A549 (cell line): ENCODE measurements at regions not wholly inside any gene's neighbourhood (a gene's known extent, or its start where the extent isn't known, plus 50 kb on each side); places are given as distances from the start of the nearest gene placed in this dataset.

ENCODE experiments used
- ATAC-seq, 2 experiments: fragments of 200-7000 bp in 1 of 2; fragments of >200 bp in 1 of 2; cut with Nextera tagmentation in 1 of 2; cut with Tn5 transposase in 1 of 2; 3 replicates each; pipeline versions ENCODE4 v1.8.0 to v1.9.1; 2018 to 2020; ENCODE audit warnings: mild to moderate bottlenecking in 1 of 2, moderate library complexity in 1 of 2
- CTCF ChIA-PET: fragments of 300-600 bp; sonication (Branson Sonifier 250); formaldehyde crosslinking; extraction: SDS; loops from one replicate; lab custom pipeline; 2021; ENCODE audit warnings: antibody characterized with exemption, inconsistent platforms; lab: Yijun Ruan, JAX
- POLR2A ChIA-PET: fragments of 350-600 bp; formaldehyde crosslinking; extraction: SDS; loops from one replicate; lab custom pipeline; 2021; ENCODE audit warnings: antibody characterized with exemption, inconsistent platforms; lab: Yijun Ruan, JAX
- DNase-seq, 2 experiments: peaks; one replicate each; pipeline versions ENCODE4 v3.0.0 to v3.0.0-alpha.2; 2011 to 2016; ENCODE audit warnings: low read depth in 1 of 2, low spot score in 1 of 2
- FAIRE-seq: peaks from 2 replicates; lab custom pipeline; 2011; peaks lifted over from hg19 to GRCh38; lab: Jason Lieb, UNC
- H3K27ac ChIP-seq, 2 experiments: fragments of >200 bp; sonication (Bioruptor Twin); formaldehyde crosslinking; 3 replicates each; pipeline ENCODE4 v1.5.1; 2016 to 2017
- H3K4me1 ChIP-seq: fragments of >200 bp; sonication (Bioruptor Twin); formaldehyde crosslinking; 3 replicates; pipeline ENCODE4 v1.6.1; 2016
- H3K4me2 ChIP-seq: fragments of >200 bp; sonication (Bioruptor Twin); formaldehyde crosslinking; 3 replicates; pipeline ENCODE4 v1.6.1; 2016
- H3K4me3 ChIP-seq: fragments of >200 bp; sonication (Bioruptor Twin); formaldehyde crosslinking; 3 replicates; pipeline ENCODE4 v1.5.1; 2016
- H3K9me3 ChIP-seq: fragments of >200 bp; sonication (Bioruptor Twin); formaldehyde crosslinking; 3 replicates; pipeline ENCODE4 v1.6.1; 2016
- ATOH8 ChIP-seq: fragments of 250-450 bp; sonication (Bioruptor Pico); IDR thresholded peaks from 2 replicates; pipeline ENCODE4 v1.5.0; 2020; ENCODE audit warnings: low read depth, mild to moderate bottlenecking, moderate library complexity
- CEBPB ChIP-seq, 2 experiments: fragments of >200 bp in 1 of 2; sonication (Bioruptor Twin) in 1 of 2; formaldehyde crosslinking in 1 of 2; IDR thresholded peaks; 2 replicates each; pipeline ENCODE4 v1.6.1; 2012 to 2016
- CHD4 ChIP-seq: fragments of 200-600 bp; sonication (generic); IDR thresholded peaks from 2 replicates; pipeline ENCODE4 v1.6.1; 2016; ENCODE audit warnings: antibody characterized with exemption, mild to moderate bottlenecking, borderline replicate concordance
- EHMT2 ChIP-seq: fragments of 200-600 bp; sonication (generic); IDR thresholded peaks from 2 replicates; pipeline ENCODE4 v1.6.1; 2016; ENCODE audit warnings: antibody characterized with exemption, low read depth, mild to moderate bottlenecking, moderate library complexity
- FOSB ChIP-seq: fragments of 250-450 bp; sonication (Bioruptor Pico); IDR thresholded peaks from 2 replicates; pipeline ENCODE4 v1.5.0; 2020; ENCODE audit warnings: mild to moderate bottlenecking, moderate library complexity
- GATA3 ChIP-seq: IDR thresholded peaks from 2 replicates; pipeline ENCODE4 v1.6.1; 2012; ENCODE audit warnings: borderline replicate concordance
- HDAC2 ChIP-seq: fragments of 200-600 bp; sonication (generic); IDR thresholded peaks from 2 replicates; pipeline ENCODE4 v1.6.1; 2016
- HEYL ChIP-seq: fragments of 250-450 bp; sonication (Bioruptor Pico); IDR thresholded peaks from 2 replicates; pipeline ENCODE4 v1.8.0; 2021; ENCODE audit warnings: mild to moderate bottlenecking, moderate library complexity
- HMGXB4 ChIP-seq: fragments of 250-450 bp; sonication (Bioruptor Pico); IDR thresholded peaks from 2 replicates; pipeline ENCODE4 v1.5.0; 2021; ENCODE audit warnings: mild to moderate bottlenecking, moderate library complexity, borderline replicate concordance
- HOXB13 ChIP-seq: fragments of 250-450 bp; sonication (Bioruptor Pico); IDR thresholded peaks from 2 replicates; pipeline ENCODE4 v1.5.0; 2020; ENCODE audit warnings: low read depth, mild to moderate bottlenecking, moderate library complexity
- HOXB5 ChIP-seq: fragments of 250-450 bp; sonication (Bioruptor Pico); IDR thresholded peaks from 2 replicates; pipeline ENCODE4 v1.5.0; 2020; ENCODE audit warnings: mild to moderate bottlenecking, moderate library complexity
- KDM1A ChIP-seq: fragments of 200-600 bp; sonication (generic); IDR thresholded peaks from 2 replicates; pipeline ENCODE4 v1.6.1; 2016; ENCODE audit warnings: low read depth, mild to moderate bottlenecking
- KDM5A ChIP-seq: fragments of 200-600 bp; sonication (generic); IDR thresholded peaks from 2 replicates; pipeline ENCODE4 v1.6.1; 2016; ENCODE audit warnings: antibody characterized with exemption, mild to moderate bottlenecking
- MAFK ChIP-seq: fragments of 450-650 bp; IDR thresholded peaks from 2 replicates; pipeline ENCODE4 v1.6.1; 2014; ENCODE audit not compliant: partially characterized antibody
- NFE2L2 ChIP-seq: fragments of 150-350 bp; conservative IDR thresholded peaks from 2 replicates; pipeline ENCODE4 v1.6.1; 2014; ENCODE audit warnings: low read length
- POLR2A ChIP-seq: IDR thresholded peaks from 2 replicates; pipeline ENCODE4 v1.6.1; 2012; ENCODE audit warnings: mild to moderate bottlenecking, low read length
- RARB ChIP-seq: fragments of 250-450 bp; sonication (Bioruptor Pico); IDR thresholded peaks from 2 replicates; pipeline ENCODE4 v1.8.0; 2021; ENCODE audit warnings: mild to moderate bottlenecking, moderate library complexity
- RCOR1 ChIP-seq: fragments of 150-350 bp; IDR thresholded peaks from 2 replicates; pipeline ENCODE4 v1.6.1; 2014; ENCODE audit warnings: antibody characterized with exemption, low read length, low read depth
- RFX5 ChIP-seq: fragments of 450-650 bp; IDR thresholded peaks from 2 replicates; pipeline ENCODE4 v1.7.1; 2014; ENCODE audit warnings: antibody characterized with exemption, mild to moderate bottlenecking, moderate library complexity
- WGBS: methylation state at CpG from one replicate; pipeline ENCODE4 v1.1.6; 2017; ENCODE audit errors: missing lambda C conversion rate; 5-methylcytosine and 5-hydroxymethylcytosine counted together
- TF ChIP-seq, protein P1 (sequence below): fragments of >200 bp; sonication (Bioruptor Twin); formaldehyde crosslinking; IDR thresholded peaks from 2 replicates; pipeline ENCODE4 v1.6.1; 2016
- TF ChIP-seq, protein P2 (sequence below): fragments of >200 bp; sonication (Bioruptor Twin); formaldehyde crosslinking; IDR thresholded peaks from 3 replicates; pipeline ENCODE4 v1.6.1; 2016
- TF ChIP-seq, protein P3 (sequence below): IDR thresholded peaks from 2 replicates; pipeline ENCODE4 v1.6.1; 2012; ENCODE audit warnings: low read depth, borderline replicate concordance
- TF ChIP-seq, protein P4 (sequence below): fragments of 200-600 bp; sonication (generic); IDR thresholded peaks from 2 replicates; pipeline ENCODE4 v1.6.1; 2016; ENCODE audit warnings: antibody characterized with exemption, mild to moderate bottlenecking, moderate library complexity
- TF ChIP-seq, protein P5 (sequence below): fragments of >200 bp; sonication (Bioruptor Twin); formaldehyde crosslinking; IDR thresholded peaks from 3 replicates; pipeline ENCODE4 v1.5.1; 2016

- CTCF ChIA-PET: no interaction called here
- TF ChIP-seq HOXB13 (CRISPR knock-in tag) (no peak), EHMT2 (no peak), RCOR1 (no peak), HOXB5 (no peak)
- TF ChIP-seq, protein P1, sequence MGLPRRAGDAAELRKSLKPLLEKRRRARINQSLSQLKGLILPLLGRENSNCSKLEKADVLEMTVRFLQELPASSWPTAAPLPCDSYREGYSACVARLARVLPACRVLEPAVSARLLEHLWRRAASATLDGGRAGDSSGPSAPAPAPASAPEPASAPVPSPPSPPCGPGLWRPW: no peak
- no peak overlapping the region for H3K4me3 ChIP-seq
- DNase-seq (no peak), ATAC-seq (no peak), FAIRE-seq (peak; percentile 13)
- H3K4me1 ChIP-seq: no peaks in the 10 kb centered on the region
- no peak overlapping the region for H3K4me2 ChIP-seq
- H3K27ac ChIP-seq: no peak overlapping the region
- H3K9me3 ChIP-seq: no peaks in the 10 kb centered on the region
- 65% methylated on average over 7 of the region's 7 CpGs for WGBS
- POLR2A ChIA-PET: no interaction called here
These were observed 367.7 kb upstream of the NOVA1 start for GRCh38 chr14:26965490-26965889.

DNA sequence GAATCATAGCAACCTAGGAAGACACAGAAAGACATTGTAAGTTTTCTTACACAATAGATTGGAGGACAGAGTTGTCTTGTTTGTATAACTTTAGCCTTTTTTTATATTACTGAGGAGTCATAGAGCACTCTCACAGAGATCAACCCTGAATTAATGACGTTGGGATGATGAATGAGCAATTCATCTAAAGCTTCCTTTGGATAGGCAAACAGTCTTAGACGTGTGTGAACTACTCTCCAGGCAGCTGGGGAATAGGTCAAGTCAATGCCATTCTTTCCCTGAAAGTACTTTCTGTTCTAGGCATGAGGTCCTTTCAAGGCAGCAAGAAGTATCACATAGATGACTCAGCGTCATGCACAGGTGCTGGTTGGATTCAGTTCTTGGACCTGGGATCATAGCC is 369.1 kb upstream of the NOVA1 start:
- Histone ChIP-seq H3K4me1 (no peaks in the 10 kb centered on the region), H3K4me3 (no peak overlapping the region), H3K9me3 (no peaks in the 10 kb centered on the region)
- WGBS: 10% methylated on average over 3 of the region's 3 CpGs
- no peak for FAIRE-seq
- no peak for TF ChIP-seq HEYL (CRISPR knock-in tag)
- no peak for TF ChIP-seq EHMT2
- TF ChIP-seq GATA3: no peak
- TF ChIP-seq, all 56 proteins: peak for 0
- DNase-seq: peak in 1 of 2 experiments; percentile 58
- CTCF ChIA-PET: no interaction called here
- POLR2A ChIA-PET: no interaction called here
- Histone ChIP-seq H3K27ac (no peak overlapping the region), H3K4me2 (no peak overlapping the region)
- ATAC-seq: peak in 1 of 2 experiments; percentile 68; a peak in 4 of 6 replicates

DNA sequence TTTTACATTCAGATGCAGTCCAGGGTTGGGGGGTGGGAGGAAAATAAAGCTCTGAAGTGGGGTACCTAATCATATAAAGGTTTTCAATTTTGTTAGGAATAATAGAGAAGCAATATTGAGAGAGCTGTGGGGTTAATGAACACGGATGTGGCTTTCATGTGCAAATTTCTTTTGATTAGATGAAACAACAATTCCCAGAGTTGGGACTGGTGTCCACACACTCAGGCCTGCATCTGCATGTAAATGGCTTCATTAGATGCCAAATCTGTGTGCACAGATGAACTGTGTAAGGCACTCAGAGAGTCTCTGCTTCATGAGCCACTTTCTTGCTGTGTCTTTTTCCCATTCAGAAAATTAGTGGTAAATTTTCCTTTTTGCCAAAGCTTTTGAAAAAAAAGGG is 377.1 kb upstream of the NOVA1 start:
- H3K27ac ChIP-seq: no peak overlapping the region
- DNase-seq (no peak), ATAC-seq (no peak), FAIRE-seq (no peak)
- ChIA-PET POLR2A (no interaction called here), CTCF (interaction anchor here (0.7 kb wide), 1 partner anchor 424 kb away, joined by 3 read pairs; no protein-coding TSS in a partner anchor)
- 30% methylated on average over 1 of the region's 1 CpG for WGBS
- H3K9me3 ChIP-seq: no peaks in the 10 kb centered on the region
- no peaks in the 10 kb centered on the region for H3K4me1 ChIP-seq
- H3K4me3 ChIP-seq: no peak overlapping the region
- TF ChIP-seq HDAC2 (no peak), KDM5A (no peak), POLR2A (no peak), MAFK (no peak), RFX5 (no peak), CEBPB (IDR thresholded peaks at IDR 0.05) (no peak), FOSB (CRISPR knock-in tag) (no peak), CHD4 (no peak), ATOH8 (CRISPR knock-in tag) (no peak), HMGXB4 (CRISPR knock-in tag) (no peak), KDM1A (no peak), NFE2L2 (no peak), RARB (CRISPR knock-in tag) (no peak)
- TF ChIP-seq, protein P2, sequence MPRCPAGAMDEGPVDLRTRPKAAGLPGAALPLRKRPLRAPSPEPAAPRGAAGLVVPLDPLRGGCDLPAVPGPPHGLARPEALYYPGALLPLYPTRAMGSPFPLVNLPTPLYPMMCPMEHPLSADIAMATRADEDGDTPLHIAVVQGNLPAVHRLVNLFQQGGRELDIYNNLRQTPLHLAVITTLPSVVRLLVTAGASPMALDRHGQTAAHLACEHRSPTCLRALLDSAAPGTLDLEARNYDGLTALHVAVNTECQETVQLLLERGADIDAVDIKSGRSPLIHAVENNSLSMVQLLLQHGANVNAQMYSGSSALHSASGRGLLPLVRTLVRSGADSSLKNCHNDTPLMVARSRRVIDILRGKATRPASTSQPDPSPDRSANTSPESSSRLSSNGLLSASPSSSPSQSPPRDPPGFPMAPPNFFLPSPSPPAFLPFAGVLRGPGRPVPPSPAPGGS: no peak
- TF ChIP-seq, protein P3, sequence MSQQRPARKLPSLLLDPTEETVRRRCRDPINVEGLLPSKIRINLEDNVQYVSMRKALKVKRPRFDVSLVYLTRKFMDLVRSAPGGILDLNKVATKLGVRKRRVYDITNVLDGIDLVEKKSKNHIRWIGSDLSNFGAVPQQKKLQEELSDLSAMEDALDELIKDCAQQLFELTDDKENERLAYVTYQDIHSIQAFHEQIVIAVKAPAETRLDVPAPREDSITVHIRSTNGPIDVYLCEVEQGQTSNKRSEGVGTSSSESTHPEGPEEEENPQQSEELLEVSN: no peak
- TF ChIP-seq, protein P4, sequence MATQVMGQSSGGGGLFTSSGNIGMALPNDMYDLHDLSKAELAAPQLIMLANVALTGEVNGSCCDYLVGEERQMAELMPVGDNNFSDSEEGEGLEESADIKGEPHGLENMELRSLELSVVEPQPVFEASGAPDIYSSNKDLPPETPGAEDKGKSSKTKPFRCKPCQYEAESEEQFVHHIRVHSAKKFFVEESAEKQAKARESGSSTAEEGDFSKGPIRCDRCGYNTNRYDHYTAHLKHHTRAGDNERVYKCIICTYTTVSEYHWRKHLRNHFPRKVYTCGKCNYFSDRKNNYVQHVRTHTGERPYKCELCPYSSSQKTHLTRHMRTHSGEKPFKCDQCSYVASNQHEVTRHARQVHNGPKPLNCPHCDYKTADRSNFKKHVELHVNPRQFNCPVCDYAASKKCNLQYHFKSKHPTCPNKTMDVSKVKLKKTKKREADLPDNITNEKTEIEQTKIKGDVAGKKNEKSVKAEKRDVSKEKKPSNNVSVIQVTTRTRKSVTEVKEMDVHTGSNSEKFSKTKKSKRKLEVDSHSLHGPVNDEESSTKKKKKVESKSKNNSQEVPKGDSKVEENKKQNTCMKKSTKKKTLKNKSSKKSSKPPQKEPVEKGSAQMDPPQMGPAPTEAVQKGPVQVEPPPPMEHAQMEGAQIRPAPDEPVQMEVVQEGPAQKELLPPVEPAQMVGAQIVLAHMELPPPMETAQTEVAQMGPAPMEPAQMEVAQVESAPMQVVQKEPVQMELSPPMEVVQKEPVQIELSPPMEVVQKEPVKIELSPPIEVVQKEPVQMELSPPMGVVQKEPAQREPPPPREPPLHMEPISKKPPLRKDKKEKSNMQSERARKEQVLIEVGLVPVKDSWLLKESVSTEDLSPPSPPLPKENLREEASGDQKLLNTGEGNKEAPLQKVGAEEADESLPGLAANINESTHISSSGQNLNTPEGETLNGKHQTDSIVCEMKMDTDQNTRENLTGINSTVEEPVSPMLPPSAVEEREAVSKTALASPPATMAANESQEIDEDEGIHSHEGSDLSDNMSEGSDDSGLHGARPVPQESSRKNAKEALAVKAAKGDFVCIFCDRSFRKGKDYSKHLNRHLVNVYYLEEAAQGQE: no peak
- TF ChIP-seq, protein P5, sequence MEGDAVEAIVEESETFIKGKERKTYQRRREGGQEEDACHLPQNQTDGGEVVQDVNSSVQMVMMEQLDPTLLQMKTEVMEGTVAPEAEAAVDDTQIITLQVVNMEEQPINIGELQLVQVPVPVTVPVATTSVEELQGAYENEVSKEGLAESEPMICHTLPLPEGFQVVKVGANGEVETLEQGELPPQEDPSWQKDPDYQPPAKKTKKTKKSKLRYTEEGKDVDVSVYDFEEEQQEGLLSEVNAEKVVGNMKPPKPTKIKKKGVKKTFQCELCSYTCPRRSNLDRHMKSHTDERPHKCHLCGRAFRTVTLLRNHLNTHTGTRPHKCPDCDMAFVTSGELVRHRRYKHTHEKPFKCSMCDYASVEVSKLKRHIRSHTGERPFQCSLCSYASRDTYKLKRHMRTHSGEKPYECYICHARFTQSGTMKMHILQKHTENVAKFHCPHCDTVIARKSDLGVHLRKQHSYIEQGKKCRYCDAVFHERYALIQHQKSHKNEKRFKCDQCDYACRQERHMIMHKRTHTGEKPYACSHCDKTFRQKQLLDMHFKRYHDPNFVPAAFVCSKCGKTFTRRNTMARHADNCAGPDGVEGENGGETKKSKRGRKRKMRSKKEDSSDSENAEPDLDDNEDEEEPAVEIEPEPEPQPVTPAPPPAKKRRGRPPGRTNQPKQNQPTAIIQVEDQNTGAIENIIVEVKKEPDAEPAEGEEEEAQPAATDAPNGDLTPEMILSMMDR: no peak
- no peak overlapping the region for H3K4me2 ChIP-seq
